Mesendoderm (in vitro differentiated cells): ENCODE measurements at regions not wholly inside any gene's neighbourhood (a gene's known extent, or its start where the extent isn't known, plus 50 kb on each side); places are given as distances from the start of the nearest gene placed in this dataset.

Experiments
- DNase-seq: peaks from one replicate; pipeline ENCODE4 v3.0.0; 2013
- H2AK5ac ChIP-seq: 2 replicates; pipeline ENCODE4 v1.6.1; 2013; ENCODE audit warnings: low read length, inconsistent platforms
- H2BK120ac ChIP-seq: 2 replicates; pipeline ENCODE4 v1.6.1; 2013; ENCODE audit warnings: low read depth, mild to moderate bottlenecking, low read length, moderate library complexity, mixed read lengths
- H2BK15ac ChIP-seq: replicated peaks from 2 replicates; pipeline ENCODE4 v1.6.1; 2013; ENCODE audit warnings: low read depth, mild to moderate bottlenecking, moderate library complexity
- H2BK5ac ChIP-seq: 2 replicates; pipeline ENCODE4 v1.6.1; 2013; ENCODE audit warnings: low read length, inconsistent platforms
- H3K18ac ChIP-seq: 2 replicates; pipeline ENCODE4 v1.6.1; 2013; ENCODE audit warnings: mild to moderate bottlenecking, low read length, mixed read lengths
- H3K23ac ChIP-seq: one replicate; pipeline ENCODE4 v1.6.1; 2013; ENCODE audit warnings: low read length
- H3K27ac ChIP-seq: 2 replicates; pipeline ENCODE4 v1.5.1; 2013; ENCODE audit warnings: low read depth, mild to moderate bottlenecking, inconsistent platforms, low read length, moderate library complexity
- H3K27me3 ChIP-seq: 2 replicates; pipeline ENCODE4 v1.6.1; 2013; ENCODE audit warnings: low read length, control low read depth, mild to moderate bottlenecking, inconsistent platforms; ENCODE audit not compliant: insufficient read depth, poor library complexity
- H3K36me3 ChIP-seq: 2 replicates; pipeline ENCODE4 v1.6.1; 2013; ENCODE audit warnings: low read length, inconsistent platforms; ENCODE audit not compliant: control insufficient read depth, insufficient read depth
- H3K4ac ChIP-seq: one replicate; pipeline ENCODE4 v1.6.1; 2013; ENCODE audit warnings: low read depth, mild to moderate bottlenecking, low read length, moderate library complexity
- H3K4me1 ChIP-seq: 2 replicates; pipeline ENCODE4 v1.6.1; 2013; ENCODE audit warnings: low read depth, low read length, inconsistent platforms; ENCODE audit not compliant: control insufficient read depth
- H3K4me2 ChIP-seq: 2 replicates; pipeline ENCODE4 v1.6.1; 2013; ENCODE audit warnings: low read length
- H3K4me3 ChIP-seq: 2 replicates; pipeline ENCODE4 v1.5.1; 2013; ENCODE audit warnings: mild to moderate bottlenecking, low read length
- H3K56ac ChIP-seq: one replicate; pipeline ENCODE4 v1.6.1; 2013; ENCODE audit warnings: low read length
- H3K79me1 ChIP-seq: 2 replicates; pipeline ENCODE4 v1.6.1; 2013; ENCODE audit warnings: low read length, inconsistent platforms
- H3K79me2 ChIP-seq: 2 replicates; pipeline ENCODE4 v1.6.1; 2013; ENCODE audit warnings: mild to moderate bottlenecking, low read length; ENCODE audit not compliant: control insufficient read depth, insufficient read depth
- H3K9ac ChIP-seq: 2 replicates; pipeline ENCODE4 v1.6.1; 2013; ENCODE audit warnings: low read length, inconsistent platforms
- H4K5ac ChIP-seq: one replicate; pipeline ENCODE4 v1.6.1; 2013; ENCODE audit warnings: low read length
- H4K8ac ChIP-seq: one replicate; pipeline ENCODE4 v1.6.1; 2013; ENCODE audit warnings: low read depth, mild to moderate bottlenecking, control low read depth, low read length, moderate library complexity
- WGBS: extraction: QIAGEN DNeasy Blood & Tissue Kit; methylation state at CpG from one replicate; pipeline ENCODE4 v1.1.7; 2013; ENCODE audit warnings: low lambda C conversion rate, missing lambda C conversion rate; ENCODE audit not compliant: insufficient coverage; ENCODE audit errors: extremely low coverage; 5-methylcytosine and 5-hydroxymethylcytosine counted together

GRCh38 chr9:7601739-7602138, 197.8 kb downstream of the DMAC1 start:
- Histone ChIP-seq H3K4me3 (no peak overlapping the region), H3K4me1 (no peaks in the 10 kb centered on the region), H2BK15ac (no peak overlapping the region), H4K8ac (no peak overlapping the region), H2BK5ac (no peak overlapping the region), H3K27ac (no peak overlapping the region), H3K56ac (no peak overlapping the region), H4K5ac (no peak overlapping the region), H2BK120ac (no peak overlapping the region), H3K36me3 (no peaks in the 10 kb centered on the region), H3K4ac (no peak overlapping the region), H3K79me2 (no peaks in the 10 kb centered on the region), H3K23ac (no peak overlapping the region), H3K79me1 (no peaks in the 10 kb centered on the region), H3K27me3 (no peaks in the 10 kb centered on the region), H3K9ac (no peak overlapping the region), H3K4me2 (no peak overlapping the region), H3K18ac (no peak overlapping the region), H2AK5ac (no peak overlapping the region)
- DNase-seq = no peak
- no CpG with 5 or more reads among the region's 2 CpGs for WGBS

- no peak overlapping the region for H2BK120ac ChIP-seq
- H3K9ac ChIP-seq = no peak overlapping the region
- H3K4me2 ChIP-seq = no peak overlapping the region
- H3K36me3 ChIP-seq = no peaks in the 10 kb centered on the region
- H2BK15ac ChIP-seq = no peak overlapping the region
- no peaks in the 10 kb centered on the region for H3K4me1 ChIP-seq
- H4K8ac ChIP-seq = no peak overlapping the region
- H3K79me2 ChIP-seq = no peaks in the 10 kb centered on the region
- no peak overlapping the region for H3K18ac ChIP-seq
- H2BK5ac ChIP-seq = no peak overlapping the region
- H3K4me3 ChIP-seq = no peak overlapping the region
- no peak overlapping the region for H3K23ac ChIP-seq
- no peaks in the 10 kb centered on the region for H3K27me3 ChIP-seq
- no peak overlapping the region for H3K27ac ChIP-seq
- H2AK5ac ChIP-seq = no peak overlapping the region
- H3K56ac ChIP-seq = no peak overlapping the region
- no peak for DNase-seq
- no peak overlapping the region for H3K4ac ChIP-seq
- no peaks in the 10 kb centered on the region for H3K79me1 ChIP-seq
- H4K5ac ChIP-seq = no peak overlapping the region
- whole genome bisulfite sequencing = no CpG with 5 or more reads among the region's 11 CpGs
Measured at GRCh38 chr9:7597716-7598115, 201.9 kb downstream of the DMAC1 start.

GRCh38 chr9:7592321-7593316, 207.0 kb downstream of the DMAC1 start:
- Histone ChIP-seq H3K27me3 (no peaks in the 10 kb centered on the region), H3K4me1 (no peaks in the 10 kb centered on the region), H3K79me2 (no peaks in the 10 kb centered on the region), H2BK15ac (no peak overlapping the region), H4K8ac (no peak overlapping the region), H3K4ac (no peak overlapping the region), H3K23ac (no peak overlapping the region), H3K36me3 (no peaks in the 10 kb centered on the region), H3K18ac (peak overlapping the region; percentile 84), H2BK120ac (no peak overlapping the region), H3K4me3 (no peak overlapping the region), H3K9ac (no peak overlapping the region), H4K5ac (no peak overlapping the region), H3K79me1 (no peaks in the 10 kb centered on the region), H3K56ac (no peak overlapping the region), H3K27ac (no peak overlapping the region), H2AK5ac (no peak overlapping the region), H2BK5ac (no peak overlapping the region), H3K4me2 (no peak overlapping the region)
- DNase-seq = peak; percentile 66
- no CpG with 5 or more reads among the region's 10 CpGs for WGBS

GRCh38 chr9:7591501-7591900, 208.1 kb downstream of the DMAC1 start:
- H2BK120ac ChIP-seq = no peak overlapping the region
- H4K8ac ChIP-seq = no peak overlapping the region
- no peaks in the 10 kb centered on the region for H3K79me1 ChIP-seq
- H2BK5ac ChIP-seq = no peak overlapping the region
- no peak overlapping the region for H3K23ac ChIP-seq
- no peaks in the 10 kb centered on the region for H3K36me3 ChIP-seq
- H3K4ac ChIP-seq = no peak overlapping the region
- no peak overlapping the region for H3K9ac ChIP-seq
- H3K79me2 ChIP-seq = no peaks in the 10 kb centered on the region
- H3K27me3 ChIP-seq = no peaks in the 10 kb centered on the region
- H3K18ac ChIP-seq = no peak overlapping the region
- no peak overlapping the region for H3K56ac ChIP-seq
- H2BK15ac ChIP-seq = no peak overlapping the region
- no peak overlapping the region for H3K27ac ChIP-seq
- no peak overlapping the region for H3K4me3 ChIP-seq
- WGBS = no CpG with 5 or more reads among the region's 2 CpGs
- H3K4me2 ChIP-seq = no peak overlapping the region
- no peak for DNase-seq
- no peak overlapping the region for H4K5ac ChIP-seq
- no peak overlapping the region for H2AK5ac ChIP-seq
- H3K4me1 ChIP-seq = no peaks in the 10 kb centered on the region

GRCh38 chr9:7580568-7580967, 219.0 kb downstream of the DMAC1 start:
- no peak overlapping the region for H3K4me2 ChIP-seq
- no peak overlapping the region for H2BK120ac ChIP-seq
- H4K5ac ChIP-seq = no peak overlapping the region
- no peak overlapping the region for H2AK5ac ChIP-seq
- no peaks in the 10 kb centered on the region for H3K27me3 ChIP-seq
- no peak overlapping the region for H2BK15ac ChIP-seq
- H3K79me1 ChIP-seq = no peaks in the 10 kb centered on the region
- H4K8ac ChIP-seq = no peak overlapping the region
- no CpG with 5 or more reads among the region's 5 CpGs for WGBS
- no peak overlapping the region for H3K27ac ChIP-seq
- no peak for DNase-seq
- H3K56ac ChIP-seq = no peak overlapping the region
- no peak overlapping the region for H3K23ac ChIP-seq
- peaks cover 2% of the 10 kb centered on the region for H3K4me1 ChIP-seq
- no peak overlapping the region for H2BK5ac ChIP-seq
- no peak overlapping the region for H3K4me3 ChIP-seq
- H3K79me2 ChIP-seq = no peaks in the 10 kb centered on the region
- no peak overlapping the region for H3K9ac ChIP-seq
- no peak overlapping the region for H3K18ac ChIP-seq
- no peak overlapping the region for H3K4ac ChIP-seq
- H3K36me3 ChIP-seq = no peaks in the 10 kb centered on the region
